ENCODE measurements at regions not wholly inside any gene's neighbourhood (a gene's known extent, or its start where the extent isn't known, plus 50 kb on each side); places are given as distances from the start of the nearest gene placed in this dataset.

- H3K4me3 ChIP-seq = no peak overlapping the region
- H4K20me1 ChIP-seq (ENCODE audit: control insufficient read depth, insufficient read depth) = no peaks in the 10 kb centered on the region
- FAIRE-seq = no peak
- CTCF ChIA-PET = no interaction called here
- H3K4me1 ChIP-seq (ENCODE audit: control insufficient read depth, insufficient read depth, low read length) = no peaks in the 10 kb centered on the region
- BruUV-seq (replicated peaks) = no TSS peak
- TF ChIP-seq TAF1 (IDR thresholded peaks at IDR 0.05; ENCODE audit: borderline replicate concordance, low read depth, low read length) = no peak
- TF ChIP-seq TBL1XR1 (IDR thresholded peaks at IDR 0.05; ENCODE audit: low read depth, low read length) = no peak
- TF ChIP-seq SP1 (IDR thresholded peaks at IDR 0.05; ENCODE audit: low read depth, low read length) = no peak
- TF ChIP-seq STAT3 (IDR thresholded peaks at IDR 0.05; ENCODE audit: low read depth, low read length) = no peak
- TF ChIP-seq FOXK2 (IDR thresholded peaks at IDR 0.05) = no peak
- TF ChIP-seq CTCF (IDR thresholded peaks at IDR 0.05 in 2 of 3, conservative IDR thresholded peaks at IDR 0.05 in 1 of 3; ENCODE audit: control insufficient read depth in 2 of 3, extremely low read depth in 1 of 3, insufficient read depth in 1 of 3, low read depth in 3 of 3, low read length in 3 of 3) = no peak
- no peak for TF ChIP-seq BCL3 (IDR thresholded peaks at IDR 0.05; ENCODE audit: borderline replicate concordance, insufficient read depth, low read depth, low read length, poor library complexity, severe bottlenecking)
- TF ChIP-seq IRF4 (IDR thresholded peaks at IDR 0.05; ENCODE audit: low read depth, low read length) = no peak
- no peak overlapping the region for H3K9ac ChIP-seq (ENCODE audit: control insufficient read depth, insufficient read depth, low read length)
- SMC1A ChIA-PET (ENCODE audit: uncharacterized antibody, unreplicated experiment) = no interaction called here
- H3K27ac ChIP-seq (ENCODE audit: control insufficient read depth, insufficient read depth) = no peak overlapping the region
- H3K79me2 ChIP-seq (ENCODE audit: control insufficient read depth, insufficient read depth, low read length) = no peaks in the 10 kb centered on the region
- POLR2A ChIA-PET = no interaction called here
- intact Hi-C loops (cut with micrococcal nuclease; ENCODE audit: unreplicated experiment) (no loop called here), in situ Hi-C loops (cut with MboI) (loop anchor here (10.0 kb wide), 1 partner anchor 57 kb away; no protein-coding TSS in a partner anchor)
- no peaks in the 10 kb centered on the region for H3K9me3 ChIP-seq (replicated peaks; ENCODE audit: control insufficient read depth, insufficient read depth, low read length)
- H3K27me3 ChIP-seq (replicated peaks in 1 of 2; ENCODE audit: control insufficient read depth in 2 of 2, insufficient read depth in 2 of 2, low read length in 1 of 2) = no peaks in the 10 kb centered on the region
- H3K36me3 ChIP-seq (ENCODE audit: control insufficient read depth in 2 of 2, insufficient read depth in 2 of 2, low read length in 1 of 2) = no peaks in the 10 kb centered on the region
- no peak overlapping the region for H3K4me2 ChIP-seq (ENCODE audit: control insufficient read depth, insufficient read depth)
- ATAC-seq = no peak
- no peak for DNase-seq (ENCODE audit: low read depth, low spot score)
- 7% methylated on average over 6 of the region's 6 CpGs for WGBS (ENCODE audit: insufficient coverage, insufficient replicate concordance, low lambda C conversion rate, missing lambda C conversion rate)
- no peak overlapping the region for H2AFZ ChIP-seq (ENCODE audit: control insufficient read depth, low read depth, low read length)
- RAD21 ChIA-PET (ENCODE audit: unreplicated experiment) = no interaction called here
Observed at GRCh38 chr15:47507221-47507985, 209.9 kb upstream of the SEMA6D start.

All from GM12878 (cell line).